ENCODE measurements at regions not wholly inside any gene's neighbourhood (a gene's known extent, or its start where the extent isn't known, plus 50 kb on each side); places are given as distances from the start of the nearest gene placed in this dataset.
A peak's percentile ranks its signal among the peaks of the same experiment; 100 is the strongest.

- no peaks in the 10 kb centered on the region for H3K4me1 ChIP-seq (ENCODE audit: insufficient read depth)
- no peak overlapping the region for H3K27ac ChIP-seq (ENCODE audit: low read depth)
- H3K36me3 ChIP-seq (ENCODE audit: insufficient read depth), result no peaks in the 10 kb centered on the region
- DNase-seq (ENCODE audit: extremely low spot score), result no peak
- 89% methylated on average over 7 of the region's 7 CpGs for WGBS
- no peak overlapping the region for H3K4me3 ChIP-seq (ENCODE audit: low read depth, low read length)
These were observed 108.4 kb downstream of the LSM3 start for GRCh38 chr3:14286887-14287500.

GRCh38 chr3:14288177-14288788 is 109.7 kb downstream of the LSM3 start:
- no peaks in the 10 kb centered on the region for H3K4me1 ChIP-seq (ENCODE audit: insufficient read depth)
- no peak for DNase-seq (ENCODE audit: extremely low spot score)
- 97% methylated on average over 2 of the region's 2 CpGs for WGBS
- no peak overlapping the region for H3K4me3 ChIP-seq (ENCODE audit: low read depth, low read length)
- no peaks in the 10 kb centered on the region for H3K36me3 ChIP-seq (ENCODE audit: insufficient read depth)
- H3K27ac ChIP-seq (ENCODE audit: low read depth), result no peak overlapping the region

GRCh38 chr3:14288833-14289451 is 110.3 kb downstream of the LSM3 start:
- no peak overlapping the region for H3K4me3 ChIP-seq (ENCODE audit: low read depth, low read length)
- DNase-seq (ENCODE audit: extremely low spot score), result no peak
- H3K4me1 ChIP-seq (ENCODE audit: insufficient read depth), result no peaks in the 10 kb centered on the region
- H3K36me3 ChIP-seq (ENCODE audit: insufficient read depth), result no peaks in the 10 kb centered on the region
- 85% methylated on average over 5 of the region's 5 CpGs for WGBS
- H3K27ac ChIP-seq (ENCODE audit: low read depth), result no peak overlapping the region

GRCh38 chr3:14289590-14290461 is 111.2 kb downstream of the LSM3 start:
- H3K4me1 ChIP-seq (ENCODE audit: insufficient read depth), result no peaks in the 10 kb centered on the region
- no peak overlapping the region for H3K4me3 ChIP-seq (ENCODE audit: low read depth, low read length)
- 36% methylated on average over 7 of the region's 7 CpGs for WGBS
- H3K36me3 ChIP-seq (ENCODE audit: insufficient read depth), result no peaks in the 10 kb centered on the region
- H3K27ac ChIP-seq (ENCODE audit: low read depth), result no peak overlapping the region
- DNase-seq (ENCODE audit: extremely low spot score), result peak; percentile 43

GRCh38 chr3:14290631-14291385 is 111.6 kb upstream of the SLC6A6 start:
- no peaks in the 10 kb centered on the region for H3K4me1 ChIP-seq (ENCODE audit: insufficient read depth)
- WGBS, result 77% methylated on average over 9 of the region's 9 CpGs
- no peak overlapping the region for H3K4me3 ChIP-seq (ENCODE audit: low read depth, low read length)
- H3K27ac ChIP-seq (ENCODE audit: low read depth), result no peak overlapping the region
- no peaks in the 10 kb centered on the region for H3K36me3 ChIP-seq (ENCODE audit: insufficient read depth)
- DNase-seq (ENCODE audit: extremely low spot score), result no peak

GRCh38 chr3:14295037-14295436 is 107.4 kb upstream of the SLC6A6 start:
- no peak overlapping the region for H3K27ac ChIP-seq (ENCODE audit: low read depth)
- DNase-seq (ENCODE audit: extremely low spot score), result no peak
- H3K4me1 ChIP-seq (ENCODE audit: insufficient read depth), result no peaks in the 10 kb centered on the region
- 92% methylated on average over 3 of the region's 3 CpGs for WGBS
- no peaks in the 10 kb centered on the region for H3K36me3 ChIP-seq (ENCODE audit: insufficient read depth)
- no peak overlapping the region for H3K4me3 ChIP-seq (ENCODE audit: low read depth, low read length)

GRCh38 chr3:14295801-14296200 is 106.6 kb upstream of the SLC6A6 start:
- Histone ChIP-seq H3K4me1 (ENCODE audit: insufficient read depth) (no peaks in the 10 kb centered on the region), H3K36me3 (ENCODE audit: insufficient read depth) (no peaks in the 10 kb centered on the region), H3K27ac (ENCODE audit: low read depth) (no peak overlapping the region), H3K4me3 (ENCODE audit: low read depth, low read length) (no peak overlapping the region)
- no peak for DNase-seq (ENCODE audit: extremely low spot score)
- 91% methylated on average over 5 of the region's 5 CpGs for WGBS

GRCh38 chr3:14297305-14297704 is 105.1 kb upstream of the SLC6A6 start:
- H3K4me3 ChIP-seq (ENCODE audit: low read depth, low read length), result no peak overlapping the region

GRCh38 chr3:14297784-14298236 is 104.6 kb upstream of the SLC6A6 start:
- Histone ChIP-seq H3K4me3 (ENCODE audit: low read depth, low read length) (no peak overlapping the region), H3K36me3 (ENCODE audit: insufficient read depth) (no peaks in the 10 kb centered on the region), H3K4me1 (ENCODE audit: insufficient read depth) (no peaks in the 10 kb centered on the region), H3K27ac (ENCODE audit: low read depth) (no peak overlapping the region)
- no peak for DNase-seq (ENCODE audit: extremely low spot score)
- WGBS, result 60% methylated on average over 37 of the region's 37 CpGs

More at GRCh38 chr3:14297305-14297704, 105.1 kb upstream of the SLC6A6 start:
- Histone ChIP-seq H3K4me1 (ENCODE audit: insufficient read depth) (no peaks in the 10 kb centered on the region), H3K36me3 (ENCODE audit: insufficient read depth) (no peaks in the 10 kb centered on the region), H3K27ac (ENCODE audit: low read depth) (no peak overlapping the region)
- WGBS, result 80% methylated on average over 8 of the region's 8 CpGs
- no peak for DNase-seq (ENCODE audit: extremely low spot score)

GRCh38 chr3:14298442-14298841 is 104.0 kb upstream of the SLC6A6 start:
- Histone ChIP-seq H3K4me3 (ENCODE audit: low read depth, low read length) (no peak overlapping the region), H3K27ac (ENCODE audit: low read depth) (no peak overlapping the region), H3K36me3 (ENCODE audit: insufficient read depth) (no peaks in the 10 kb centered on the region), H3K4me1 (ENCODE audit: insufficient read depth) (no peaks in the 10 kb centered on the region)
- no peak for DNase-seq (ENCODE audit: extremely low spot score)
- WGBS, result 91% methylated on average over 5 of the region's 5 CpGs

- no peak for DNase-seq (ENCODE audit: extremely low spot score)
- no peaks in the 10 kb centered on the region for H3K4me1 ChIP-seq (ENCODE audit: insufficient read depth)
- H3K36me3 ChIP-seq (ENCODE audit: insufficient read depth), result no peaks in the 10 kb centered on the region
- no peak overlapping the region for H3K4me3 ChIP-seq (ENCODE audit: low read depth, low read length)
- H3K27ac ChIP-seq (ENCODE audit: low read depth), result no peak overlapping the region
- 95% methylated on average over 8 of the region's 8 CpGs for WGBS
These were observed 103.3 kb upstream of the SLC6A6 start for GRCh38 chr3:14298991-14299555.

- no peak overlapping the region for H3K27ac ChIP-seq (ENCODE audit: low read depth)
- no peaks in the 10 kb centered on the region for H3K36me3 ChIP-seq (ENCODE audit: insufficient read depth)
- H3K4me1 ChIP-seq (ENCODE audit: insufficient read depth), result no peaks in the 10 kb centered on the region
- no peak for DNase-seq (ENCODE audit: extremely low spot score)
- no peak overlapping the region for H3K4me3 ChIP-seq (ENCODE audit: low read depth, low read length)
- WGBS, result 93% methylated on average over 5 of the region's 5 CpGs
These were observed 102.6 kb upstream of the SLC6A6 start for GRCh38 chr3:14299767-14300166.

Data from urinary bladder (tissue), 3 donors.